Calu3 (cell line): ENCODE measurements at regions not wholly inside any gene's neighbourhood (a gene's known extent, or its start where the extent isn't known, plus 50 kb on each side); places are given as distances from the start of the nearest gene placed in this dataset.

ENCODE experiments used
- BruUV-seq: library from RNA; stranded (reverse); fragments of 400-500 nt; replicated peaks from 2 replicates; lab custom pipeline; 2021; lab: Mats Ljungman, UMichigan
- CTCF ChIA-PET: fragments of 300-600 bp; sonication (Branson Sonifier 250); formaldehyde crosslinking; loops from one replicate; lab custom pipeline; 2022; ENCODE audit warnings: antibody characterized with exemption; lab: Charles Lee
- DNase-seq: peaks from one replicate; pipeline ENCODE4 v3.0.0; 2022
- H3K27ac Mint-ChIP-seq: one replicate; pipeline ENCODE4 v1.8.0; 2022; ENCODE audit warnings: mixed read lengths; ENCODE audit not compliant: unreplicated experiment
- H3K27me3 Mint-ChIP-seq: one replicate; pipeline ENCODE4 v1.8.0; 2022; ENCODE audit warnings: mixed read lengths; ENCODE audit not compliant: unreplicated experiment
- H3K36me3 Mint-ChIP-seq: one replicate; pipeline ENCODE4 v1.8.0; 2022; ENCODE audit warnings: mild to moderate bottlenecking, moderate library complexity, mixed read lengths; ENCODE audit not compliant: insufficient read depth, unreplicated experiment
- H3K4me1 Mint-ChIP-seq: one replicate; pipeline ENCODE4 v1.8.0; 2022; ENCODE audit warnings: mild to moderate bottlenecking, low read depth, mixed read lengths; ENCODE audit not compliant: unreplicated experiment
- H3K4me3 Mint-ChIP-seq: one replicate; pipeline ENCODE4 v1.8.0; 2022; ENCODE audit warnings: mild to moderate bottlenecking, low read depth, moderate library complexity, mixed read lengths; ENCODE audit not compliant: unreplicated experiment
- H3K9me3 Mint-ChIP-seq: one replicate; pipeline ENCODE4 v1.8.0; 2022; ENCODE audit warnings: low read depth, mixed read lengths; ENCODE audit not compliant: unreplicated experiment
- intact Hi-C: fragments of 100-400 bp; cut with micrococcal nuclease; formaldehyde crosslinking; loops from one replicate; pipeline ENCODE4 v1.10.0; 2022; ENCODE audit not compliant: unreplicated experiment
- TF ChIP-seq, protein P1 (sequence below): fragments of 200-600 bp; IDR thresholded peaks from one replicate; pipeline ENCODE4 v1.8.0; 2022; ENCODE audit warnings: antibody characterized with exemption; ENCODE audit not compliant: unreplicated experiment

DNA sequence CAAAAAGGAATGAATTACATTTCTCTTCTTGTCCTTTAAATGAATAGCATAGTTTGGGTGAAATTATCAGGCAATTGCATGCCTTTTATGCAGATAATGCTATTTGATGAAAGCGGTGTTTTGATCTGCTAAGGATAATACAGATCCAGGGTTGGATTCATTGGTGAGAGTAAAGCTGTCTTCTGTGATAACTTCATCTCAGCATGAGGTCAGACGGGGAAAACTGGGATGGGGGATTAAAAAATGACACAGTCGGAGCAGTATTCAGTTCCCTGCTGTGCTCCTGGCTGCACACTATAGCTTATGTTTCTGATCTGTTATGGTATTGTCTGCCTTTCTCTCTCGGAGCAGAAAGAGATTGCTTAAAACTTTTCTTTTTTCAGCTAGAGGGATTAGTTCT lies 105.9 kb upstream of the TENM3 start:
- no peaks in the 10 kb centered on the region for H3K27me3 Mint-ChIP-seq
- BruUV-seq: no TSS peak
- DNase-seq: no peak
- no peaks in the 10 kb centered on the region for H3K4me1 Mint-ChIP-seq
- intact Hi-C loops: no loop called here
- H3K4me3 Mint-ChIP-seq: no peak overlapping the region
- H3K36me3 Mint-ChIP-seq: no peaks in the 10 kb centered on the region
- CTCF ChIA-PET: interaction anchor here (0.8 kb wide), 1 partner anchor 55 kb away, joined by 4 read pairs; no protein-coding TSS in a partner anchor
- H3K27ac Mint-ChIP-seq: no peak overlapping the region
- TF ChIP-seq, protein P1, sequence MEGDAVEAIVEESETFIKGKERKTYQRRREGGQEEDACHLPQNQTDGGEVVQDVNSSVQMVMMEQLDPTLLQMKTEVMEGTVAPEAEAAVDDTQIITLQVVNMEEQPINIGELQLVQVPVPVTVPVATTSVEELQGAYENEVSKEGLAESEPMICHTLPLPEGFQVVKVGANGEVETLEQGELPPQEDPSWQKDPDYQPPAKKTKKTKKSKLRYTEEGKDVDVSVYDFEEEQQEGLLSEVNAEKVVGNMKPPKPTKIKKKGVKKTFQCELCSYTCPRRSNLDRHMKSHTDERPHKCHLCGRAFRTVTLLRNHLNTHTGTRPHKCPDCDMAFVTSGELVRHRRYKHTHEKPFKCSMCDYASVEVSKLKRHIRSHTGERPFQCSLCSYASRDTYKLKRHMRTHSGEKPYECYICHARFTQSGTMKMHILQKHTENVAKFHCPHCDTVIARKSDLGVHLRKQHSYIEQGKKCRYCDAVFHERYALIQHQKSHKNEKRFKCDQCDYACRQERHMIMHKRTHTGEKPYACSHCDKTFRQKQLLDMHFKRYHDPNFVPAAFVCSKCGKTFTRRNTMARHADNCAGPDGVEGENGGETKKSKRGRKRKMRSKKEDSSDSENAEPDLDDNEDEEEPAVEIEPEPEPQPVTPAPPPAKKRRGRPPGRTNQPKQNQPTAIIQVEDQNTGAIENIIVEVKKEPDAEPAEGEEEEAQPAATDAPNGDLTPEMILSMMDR: no peak
- no peaks in the 10 kb centered on the region for H3K9me3 Mint-ChIP-seq

DNA sequence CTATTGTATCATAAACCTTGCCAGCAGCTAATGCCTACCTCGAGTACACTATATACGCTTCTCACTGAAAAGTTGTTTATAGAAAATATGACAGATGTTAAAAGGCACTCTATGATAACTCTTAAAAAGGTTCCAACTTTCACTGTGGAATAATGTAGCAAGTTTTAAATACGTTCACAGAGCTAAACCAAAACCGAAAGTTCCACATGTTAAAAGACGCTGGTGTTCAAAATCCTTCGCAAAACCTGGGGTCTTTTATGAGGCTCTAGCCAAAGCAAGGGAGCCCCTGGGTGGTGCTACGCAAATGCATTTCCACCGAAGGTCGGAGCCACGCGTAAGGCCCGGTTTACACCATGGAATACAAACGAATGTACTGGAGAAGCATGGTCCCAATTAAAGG lies 103.7 kb upstream of the TENM3 start:
- H3K27me3 Mint-ChIP-seq: no peaks in the 10 kb centered on the region
- intact Hi-C loops: loop anchor here (2.0 kb wide), 1 partner anchor 51 kb away; no protein-coding TSS in a partner anchor
- BruUV-seq: no TSS peak
- TF ChIP-seq, protein P1: no peak
- H3K36me3 Mint-ChIP-seq: peaks cover 13% of the 10 kb centered on the region
- H3K4me3 Mint-ChIP-seq: no peak overlapping the region
- H3K9me3 Mint-ChIP-seq: no peaks in the 10 kb centered on the region
- no peak for DNase-seq
- CTCF ChIA-PET: no interaction called here
- H3K4me1 Mint-ChIP-seq: peaks cover 8% of the 10 kb centered on the region
- no peak overlapping the region for H3K27ac Mint-ChIP-seq

DNA sequence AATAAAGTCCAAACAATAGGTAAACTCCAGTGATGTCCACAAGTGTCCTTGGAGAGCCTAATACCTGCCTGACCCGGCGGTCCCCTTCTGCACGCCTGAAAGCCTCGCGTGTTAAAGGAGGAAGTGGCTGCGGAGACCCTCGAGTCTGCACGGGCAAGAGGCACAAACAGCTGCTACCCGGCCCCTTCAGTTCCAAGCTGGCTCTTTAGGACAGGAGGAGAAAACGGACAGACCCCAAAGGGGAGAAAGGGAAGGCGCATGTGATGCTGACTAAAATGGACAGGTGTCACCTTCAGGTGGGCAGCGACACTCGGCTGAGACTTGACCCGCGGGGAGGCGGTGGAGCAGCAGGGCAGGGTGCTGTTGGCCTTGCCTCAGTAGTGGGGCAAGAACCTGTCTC lies 102.7 kb upstream of the TENM3 start:
- TF ChIP-seq, protein P1: no peak
- Mint-ChIP-seq H3K4me1 (peaks cover 8% of the 10 kb centered on the region), H3K9me3 (no peaks in the 10 kb centered on the region), H3K36me3 (peaks cover 18% of the 10 kb centered on the region), H3K4me3 (no peak overlapping the region), H3K27ac (no peak overlapping the region), H3K27me3 (no peaks in the 10 kb centered on the region)
- CTCF ChIA-PET: no interaction called here
- no peak for DNase-seq
- no TSS peak for BruUV-seq
- intact Hi-C loops: no loop called here

DNA sequence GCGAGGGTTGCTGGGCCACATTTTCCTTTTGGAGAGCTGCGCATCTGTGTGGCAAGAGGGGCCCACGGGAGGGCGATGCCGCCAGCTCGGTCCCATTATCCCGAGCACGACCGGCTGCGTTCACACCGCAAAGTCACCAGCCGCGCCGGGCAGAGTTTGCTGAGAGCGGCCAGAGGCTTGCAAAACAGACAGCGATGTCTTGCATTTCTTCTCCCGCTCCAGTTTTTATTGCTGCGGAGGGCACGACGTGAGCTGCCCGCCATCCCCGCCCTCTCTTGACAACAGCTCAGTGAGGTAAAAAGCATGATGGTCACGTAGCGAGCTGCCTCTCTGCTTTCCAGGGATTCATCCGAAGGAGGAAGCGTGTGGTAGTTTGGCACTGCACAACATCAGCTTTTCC lies 102.1 kb upstream of the TENM3 start:
- DNase-seq: no peak
- BruUV-seq: no TSS peak
- intact Hi-C loops: no loop called here
- Mint-ChIP-seq H3K27me3 (no peaks in the 10 kb centered on the region), H3K4me1 (peaks cover 8% of the 10 kb centered on the region), H3K9me3 (no peaks in the 10 kb centered on the region), H3K27ac (no peak overlapping the region), H3K4me3 (no peak overlapping the region), H3K36me3 (peaks cover 18% of the 10 kb centered on the region)
- TF ChIP-seq, protein P1: no peak
- CTCF ChIA-PET: no interaction called here
